ENCODE measurements at regions not wholly inside any gene's neighbourhood (a gene's known extent, or its start where the extent isn't known, plus 50 kb on each side); places are given as distances from the start of the nearest gene placed in this dataset.
"Not testable (repeated sequence)": the region's sequence is repeated elsewhere in the genome, so short reads cannot be mapped to it uniquely, and the experiment has no call there.

GRCh38 chr4:13990596-13991589 is 363.4 kb upstream of the BOD1L1 start:
- DNase-seq = no peak

GRCh38 chr4:13992041-13992440 is 364.5 kb upstream of the BOD1L1 start:
- DNase-seq = no peak

DNA sequence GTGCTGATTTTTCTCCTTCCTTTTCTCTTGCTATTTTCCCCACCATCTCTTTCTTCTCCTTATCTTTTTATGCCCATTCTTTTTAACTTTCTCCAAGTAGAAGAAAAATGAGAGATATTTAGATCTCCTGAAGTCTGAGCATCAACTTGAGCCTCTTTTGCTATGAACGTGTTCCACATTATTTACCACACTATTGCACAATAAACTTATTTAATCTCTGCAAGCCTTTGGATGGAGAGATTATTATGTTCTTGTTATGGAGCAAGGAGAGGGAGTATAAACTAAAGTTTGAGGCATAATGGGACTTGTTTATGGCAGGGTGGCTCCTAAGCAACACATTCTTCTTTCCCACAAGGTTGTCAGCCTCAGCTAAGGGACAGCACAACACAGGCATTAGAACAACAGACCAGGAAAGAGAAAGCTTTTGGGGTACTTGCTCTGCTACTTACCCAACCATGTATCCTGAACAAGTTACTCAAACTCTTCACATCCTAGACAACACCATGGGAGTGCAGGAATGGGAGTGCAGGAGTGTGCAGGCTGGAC is 365.5 kb upstream of the BOD1L1 start:
- no peak for DNase-seq

GRCh38 chr4:13994016-13994415 is 366.5 kb upstream of the BOD1L1 start:
- DNase-seq = no peak

DNA sequence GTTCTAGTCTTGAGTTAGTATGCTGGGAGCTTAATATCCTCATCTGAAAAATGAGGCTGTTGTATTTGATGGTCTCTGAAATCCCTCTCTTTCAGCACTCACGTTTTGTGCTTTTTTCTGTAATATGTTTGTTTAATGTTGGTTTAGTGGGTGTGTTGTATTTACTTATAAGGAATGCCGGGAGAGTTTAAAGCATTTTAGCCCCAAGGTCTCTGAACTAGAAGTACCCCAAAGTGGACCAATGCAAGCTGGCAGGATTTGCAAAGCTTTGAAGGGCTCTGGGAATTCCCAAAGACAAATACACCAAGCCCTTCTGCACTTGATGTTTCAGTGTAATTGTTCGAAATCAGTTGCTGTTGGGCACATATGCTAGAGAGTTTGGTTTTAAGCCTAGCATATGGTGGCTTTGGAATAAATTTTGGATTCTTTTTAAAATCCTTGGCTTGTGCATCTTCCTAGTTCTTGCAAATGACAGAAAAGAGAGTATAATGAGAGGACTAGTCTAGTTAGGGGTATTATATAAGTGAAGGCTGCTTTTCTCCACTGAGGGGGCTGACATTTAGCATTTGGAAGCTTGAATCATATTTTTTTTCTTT is 371.4 kb upstream of the BOD1L1 start:
- DNase-seq = no peak

DNA sequence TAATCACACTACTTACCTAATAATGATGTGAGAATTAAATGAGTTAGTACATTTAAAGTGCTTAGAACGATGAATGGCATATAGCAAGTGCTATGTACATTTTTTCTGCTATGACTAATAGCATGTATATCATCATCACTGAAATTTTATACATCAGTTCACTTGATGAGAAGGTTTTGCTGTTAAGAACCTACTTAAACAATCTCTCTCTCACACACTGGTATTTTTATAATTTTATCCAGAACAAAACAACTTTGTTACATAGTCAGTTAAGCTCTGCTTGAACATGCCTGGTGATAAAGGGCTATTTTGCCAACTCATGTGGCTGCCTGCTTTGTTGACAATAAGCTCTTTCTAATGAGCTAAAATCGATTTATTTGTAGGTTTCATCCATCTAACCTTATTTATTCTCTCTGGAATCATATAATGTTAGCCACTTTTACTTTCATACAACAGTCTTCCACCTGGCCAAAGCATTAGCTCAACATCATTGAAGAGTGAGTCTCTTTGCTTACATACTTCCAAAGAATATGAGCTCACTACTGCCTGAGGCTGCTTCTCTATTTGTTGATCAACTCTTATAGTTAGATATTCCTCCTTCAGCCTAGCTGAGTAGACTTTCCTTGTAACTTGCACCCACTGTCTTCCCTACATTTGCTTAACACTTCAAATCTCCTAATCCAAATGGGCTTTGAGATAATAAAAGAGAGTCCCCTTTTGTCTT is 372.7 kb upstream of the BOD1L1 start:
- DNase-seq = no peak

DNA sequence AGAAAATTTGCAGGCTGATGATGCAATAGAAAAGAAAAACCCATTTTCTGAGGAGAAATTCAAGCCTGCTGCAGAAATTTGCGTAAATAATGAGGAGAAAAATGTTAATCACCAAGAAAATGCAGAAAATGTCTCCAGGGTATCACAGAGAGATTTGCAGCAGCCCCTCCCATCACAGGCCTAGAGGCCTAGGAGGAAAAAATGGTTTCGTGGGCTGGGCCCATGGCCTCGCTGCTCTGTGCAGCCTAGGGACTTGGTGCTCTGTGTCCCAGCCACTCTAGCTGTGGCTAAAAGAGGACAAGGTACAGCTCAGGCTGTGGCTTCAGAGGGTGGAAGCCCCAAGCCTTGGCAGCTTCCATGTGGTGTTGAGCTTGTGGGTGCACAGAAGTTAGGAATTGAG is 374.8 kb upstream of the BOD1L1 start:
- DNase-seq = not testable (repeated sequence)

GRCh38 chr4:14008494-14008893 is 381.0 kb upstream of the BOD1L1 start:
- no peak for DNase-seq

- DNase-seq = no peak
These were observed 390.8 kb upstream of the BOD1L1 start for GRCh38 chr4:14018191-14018853.

DNA sequence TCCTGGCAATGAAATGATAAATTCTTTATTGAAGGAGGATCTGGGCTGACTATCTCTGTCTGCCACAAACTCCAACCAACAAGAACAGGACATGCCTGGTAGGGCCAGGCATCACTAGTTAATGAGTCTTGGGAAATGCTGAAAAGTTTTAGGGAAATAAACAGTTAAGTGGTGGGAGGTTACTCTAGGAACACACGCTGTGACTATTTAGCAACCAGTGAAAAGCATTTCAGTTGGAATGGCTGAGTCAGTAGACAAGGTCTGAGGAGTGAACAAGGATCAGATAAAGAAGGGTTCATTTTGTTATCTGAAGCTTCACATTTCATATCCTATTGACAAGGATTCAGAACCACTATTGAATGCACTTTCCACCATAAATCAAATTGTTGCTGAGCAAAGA is 394.9 kb upstream of the BOD1L1 start:
- DNase-seq = no peak

DNA sequence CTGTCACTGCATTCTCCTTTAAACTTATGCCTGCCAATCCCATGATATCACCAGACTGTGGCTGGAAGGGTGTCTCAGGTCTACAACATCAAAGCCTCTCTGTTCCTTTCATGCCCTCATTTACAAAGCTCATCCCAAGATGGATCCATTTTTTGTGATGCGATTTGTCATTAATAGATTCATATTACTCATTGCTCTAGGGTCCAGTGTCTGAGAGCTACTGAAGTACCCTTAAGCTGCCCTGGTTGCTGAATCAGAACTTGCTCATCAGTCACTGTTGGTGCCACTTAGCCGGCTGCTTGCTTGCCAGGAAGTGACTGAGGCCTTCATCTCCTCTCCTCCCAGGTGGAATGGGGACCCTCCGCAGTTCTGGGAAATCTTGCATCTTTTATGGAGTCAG is 395.5 kb upstream of the BOD1L1 start:
- no peak for DNase-seq

DNA sequence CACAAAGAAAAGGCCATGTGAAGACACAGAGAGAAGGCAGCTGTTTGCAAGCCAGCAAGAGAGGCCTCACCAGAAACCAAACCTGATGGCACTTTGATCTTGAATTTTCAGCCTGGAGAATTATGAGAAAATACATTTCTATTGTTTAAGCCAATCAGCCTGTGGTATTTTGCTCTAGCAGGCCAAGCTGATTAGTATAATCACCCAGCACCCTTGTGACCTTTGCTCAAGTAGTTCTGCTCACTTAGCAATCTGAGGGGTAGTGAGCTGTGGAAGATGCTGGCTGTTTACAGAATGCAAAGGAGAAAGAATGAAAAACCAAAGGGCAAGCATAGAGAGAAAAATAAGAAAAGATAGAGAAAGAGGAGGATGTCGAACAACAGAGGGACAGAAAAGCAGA is 396.4 kb upstream of the BOD1L1 start:
- DNase-seq = no peak

DNA sequence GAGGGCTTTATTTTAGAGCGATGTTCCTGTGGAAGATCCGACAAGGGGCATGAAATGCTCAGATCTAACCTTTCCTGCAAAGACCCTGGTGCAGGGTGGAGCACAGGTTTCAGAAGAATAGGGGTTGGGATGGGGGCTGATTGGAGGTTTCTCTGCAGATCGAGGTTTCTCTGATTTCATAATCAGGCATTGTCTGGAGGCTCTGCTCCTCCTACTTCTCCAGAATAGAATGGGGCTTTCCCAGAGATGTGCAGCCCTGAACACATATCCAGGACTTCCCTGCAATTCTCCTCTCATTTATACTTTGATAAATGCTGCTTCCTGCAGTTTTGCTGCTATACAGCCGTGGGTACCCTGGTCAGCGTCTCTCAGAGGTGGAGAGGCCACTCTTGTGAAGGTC is 397.6 kb upstream of the BOD1L1 start:
- DNase-seq = no peak

- no peak for DNase-seq
These were observed 398.4 kb upstream of the BOD1L1 start for GRCh38 chr4:14025891-14026290.

DNA sequence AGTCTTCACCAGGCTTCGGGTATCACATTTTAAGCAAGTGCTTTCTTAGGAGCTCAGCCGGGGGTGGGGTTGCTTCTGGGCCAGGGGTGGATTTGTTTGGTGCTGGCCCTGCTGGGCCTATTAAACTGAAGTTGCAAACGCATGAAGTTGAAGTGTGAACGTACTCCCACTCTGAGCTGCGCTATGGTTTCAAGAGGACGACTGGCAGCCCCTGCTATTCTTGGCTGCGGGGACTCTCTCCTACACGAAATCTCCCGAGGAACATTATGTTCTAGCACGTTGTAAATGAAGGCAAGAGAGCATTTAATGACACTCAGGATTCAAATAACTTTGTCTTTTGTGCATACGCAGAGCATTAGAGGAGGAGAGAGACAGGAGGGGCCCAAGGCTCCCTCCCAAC is 401.3 kb upstream of the BOD1L1 start:
- no peak for DNase-seq

DNA sequence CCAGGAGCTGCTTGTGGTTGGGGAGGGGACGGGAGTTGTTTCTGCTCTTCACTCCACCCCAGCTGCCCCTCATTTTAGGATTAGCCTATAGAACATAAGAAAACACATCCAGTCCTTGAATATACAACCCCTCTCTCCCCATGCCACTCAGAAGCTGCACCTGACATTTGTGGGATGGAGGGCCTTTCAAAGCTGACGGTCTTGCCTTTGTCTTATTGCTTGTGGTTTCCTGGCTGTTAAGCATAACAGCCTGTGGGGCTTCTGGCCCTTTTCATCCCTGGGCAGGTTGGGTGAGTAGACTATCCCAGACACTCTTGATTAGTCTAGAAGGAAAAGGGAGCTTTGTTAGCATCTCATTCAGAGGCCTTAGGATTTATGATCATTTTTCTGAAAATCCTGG is 407.6 kb upstream of the BOD1L1 start:
- DNase-seq = no peak

- no peak for DNase-seq
These were observed 415.7 kb upstream of the BOD1L1 start for GRCh38 chr4:14043203-14043602.

DNA sequence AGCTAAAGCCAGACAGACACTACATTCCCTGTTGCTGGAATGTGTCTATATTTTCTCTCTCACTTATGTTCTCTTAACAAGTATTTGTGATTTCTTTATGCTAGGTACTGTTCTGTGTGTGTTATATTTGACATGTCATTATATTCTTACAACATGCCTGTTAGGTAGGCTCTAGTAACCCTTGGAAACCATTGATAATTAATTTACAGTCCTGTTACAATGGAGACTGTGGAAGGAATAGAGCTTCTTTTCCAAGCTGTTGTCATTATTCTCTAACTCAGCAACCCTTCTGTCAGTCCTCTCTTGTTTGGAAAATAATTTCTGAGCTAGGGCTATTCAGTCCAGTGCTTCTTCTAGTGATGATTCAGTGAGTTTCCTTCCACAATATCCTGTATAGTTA is 419.1 kb upstream of the BOD1L1 start:
- no peak for DNase-seq

DNA sequence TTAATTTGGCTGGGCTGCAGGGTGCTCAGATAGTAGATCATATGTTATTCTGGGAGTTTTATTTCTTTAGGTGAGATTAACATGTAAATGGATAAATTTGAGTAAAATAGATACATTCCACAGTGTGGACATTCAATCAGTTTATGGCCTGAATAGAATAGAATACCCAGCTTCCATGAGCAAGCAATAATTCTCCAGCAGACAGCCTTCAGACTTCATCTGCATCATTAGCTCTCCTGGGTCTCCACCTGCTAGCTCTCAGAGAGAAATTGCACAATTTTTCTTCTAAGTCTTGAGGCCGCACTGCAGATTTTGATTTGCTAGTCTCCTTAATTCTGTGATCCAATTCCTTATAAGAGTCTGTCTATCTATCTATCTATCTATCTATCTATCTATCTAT is 420.3 kb upstream of the BOD1L1 start:
- DNase-seq = no peak

GRCh38 chr4:14049946-14050345 is 422.4 kb upstream of the BOD1L1 start:
- DNase-seq = no peak

- DNase-seq = no peak
These were observed 425.8 kb upstream of the BOD1L1 start for GRCh38 chr4:14053291-14053690.

DNA sequence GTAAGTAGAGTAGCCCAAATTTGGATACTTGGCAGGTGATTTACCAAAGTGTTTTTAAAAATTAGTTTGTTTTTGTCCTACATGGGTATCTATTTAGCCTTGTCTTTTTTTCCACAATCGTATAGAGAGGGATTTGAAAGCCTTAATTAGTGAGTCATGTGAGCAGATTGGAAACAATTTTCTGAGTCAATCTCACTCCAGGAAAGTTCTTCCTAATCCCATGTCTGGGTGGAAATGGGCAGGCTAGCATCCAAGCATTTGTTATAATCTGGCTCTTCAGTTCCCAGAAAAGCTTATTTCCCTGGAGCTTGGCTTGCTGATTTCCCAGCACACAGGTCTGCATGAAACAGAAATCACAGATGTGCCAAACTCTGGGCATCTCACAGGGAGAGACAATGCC is 426.9 kb upstream of the BOD1L1 start:
- no peak for DNase-seq

DNA sequence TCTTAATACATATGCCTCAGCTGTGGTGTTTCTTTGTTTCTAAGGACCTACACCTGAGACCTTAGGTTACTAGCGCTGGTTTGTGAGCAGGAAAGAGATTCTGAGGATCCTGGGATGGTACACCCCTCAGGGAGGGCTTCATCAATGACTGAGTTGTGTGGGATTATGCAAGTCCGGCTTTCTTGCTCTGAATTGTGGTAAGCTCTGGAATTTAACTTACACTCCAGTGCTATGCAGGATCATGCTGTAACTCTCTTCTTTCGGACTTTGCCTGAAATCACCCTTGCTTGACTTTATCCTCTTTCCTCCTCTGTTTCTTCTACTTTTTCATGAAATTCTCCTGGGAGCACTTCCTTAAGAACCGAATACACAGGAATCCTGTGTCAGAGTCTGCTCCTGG is 431.5 kb upstream of the BOD1L1 start:
- DNase-seq = no peak
